COLO668 (cell line): ENCODE measurements at regions not wholly inside any gene's neighbourhood (a gene's known extent, or its start where the extent isn't known, plus 50 kb on each side); places are given as distances from the start of the nearest gene placed in this dataset.
"Not testable (repeated sequence)": the region's sequence is repeated elsewhere in the genome, so short reads cannot be mapped to it uniquely, and the experiment has no call there.

ENCODE experiments used
- DNase-seq: peaks from one replicate; lab custom pipeline; 2025; ENCODE audit not compliant: unreplicated experiment; lab: John Stamatoyannopoulos, UW

GRCh38 chr10:31687663-31688482 is 240.8 kb downstream of the ARHGAP12 start:
- no peak for DNase-seq

GRCh38 chr10:31686599-31686998 is 242.0 kb downstream of the ARHGAP12 start:
- no peak for DNase-seq

- DNase-seq, result no peak
Observed at GRCh38 chr10:31683682-31684081, 244.9 kb downstream of the ARHGAP12 start.

- DNase-seq, result no peak
Observed at GRCh38 chr10:31679936-31680335, 248.7 kb downstream of the ARHGAP12 start.

GRCh38 chr10:31678575-31679516 is 249.8 kb downstream of the ARHGAP12 start:
- DNase-seq, result no peak

- no peak for DNase-seq
Observed at GRCh38 chr10:31678139-31678536, 250.5 kb downstream of the ARHGAP12 start.

- DNase-seq, result no peak
Observed at GRCh38 chr10:31677195-31678138, 251.2 kb downstream of the ARHGAP12 start.

GRCh38 chr10:31675726-31676125 is 252.9 kb downstream of the ARHGAP12 start:
- DNase-seq, result no peak

GRCh38 chr10:31669357-31669756 is 259.3 kb downstream of the ARHGAP12 start:
- no peak for DNase-seq

- no peak for DNase-seq
Observed at GRCh38 chr10:31668326-31668725, 260.3 kb downstream of the ARHGAP12 start.

- not testable (repeated sequence) for DNase-seq
Observed at GRCh38 chr10:31665764-31666279, 262.8 kb downstream of the ARHGAP12 start.

- no peak for DNase-seq
Observed at GRCh38 chr10:31664803-31665202, 263.8 kb downstream of the ARHGAP12 start.

- DNase-seq, result not testable (repeated sequence)
Observed at GRCh38 chr10:31664071-31664470, 264.6 kb downstream of the ARHGAP12 start.

GRCh38 chr10:31660300-31660699 is 268.3 kb downstream of the ARHGAP12 start:
- no peak for DNase-seq

- DNase-seq, result no peak
Observed at GRCh38 chr10:31659665-31660064, 269.0 kb downstream of the ARHGAP12 start.

GRCh38 chr10:31657434-31657872 is 271.2 kb downstream of the ARHGAP12 start:
- DNase-seq, result no peak

- no peak for DNase-seq
Observed at GRCh38 chr10:31656851-31657433, 271.7 kb downstream of the ARHGAP12 start.

GRCh38 chr10:31652038-31652437 is 276.6 kb downstream of the ARHGAP12 start:
- no peak for DNase-seq

GRCh38 chr10:31650010-31650409 is 278.6 kb downstream of the ARHGAP12 start:
- DNase-seq, result no peak

GRCh38 chr10:31648966-31649365 is 279.7 kb downstream of the ARHGAP12 start:
- DNase-seq, result no peak
